ENCODE measurements at regions not wholly inside any gene's neighbourhood (a gene's known extent, or its start where the extent isn't known, plus 50 kb on each side); places are given as distances from the start of the nearest gene placed in this dataset.

- no peak overlapping the region for H3K4me3 ChIP-seq (ENCODE audit: insufficient read depth, low read length, poor library complexity, severe bottlenecking)
- H2AFZ ChIP-seq (ENCODE audit: low read depth, low read length, severe bottlenecking): no peak overlapping the region
- H3K9me3 ChIP-seq (ENCODE audit: insufficient read depth, low read length): no peaks in the 10 kb centered on the region
- no peaks in the 10 kb centered on the region for H3K79me2 ChIP-seq (ENCODE audit: insufficient read depth, low read length)
- H3K9ac ChIP-seq (ENCODE audit: low read length): no peak overlapping the region
- no peak overlapping the region for H3K4me2 ChIP-seq (ENCODE audit: low read depth, low read length, poor library complexity, severe bottlenecking)
- no peak overlapping the region for H3K27ac ChIP-seq (ENCODE audit: low read depth, low read length)
- H3K9me2 ChIP-seq (replicated peaks; ENCODE audit: insufficient read depth, low read length): no peaks in the 10 kb centered on the region
- no peaks in the 10 kb centered on the region for H3K36me3 ChIP-seq (ENCODE audit: low read length)
- TF ChIP-seq CTCF (IDR thresholded peaks at IDR 0.05; ENCODE audit: insufficient read depth, low read length, poor library complexity, severe bottlenecking): no peak
- no peaks in the 10 kb centered on the region for H3K27me3 ChIP-seq (ENCODE audit: low read length)
- H3F3A ChIP-seq (ENCODE audit: insufficient read depth): no peaks in the 10 kb centered on the region
- no peaks in the 10 kb centered on the region for H4K20me1 ChIP-seq (ENCODE audit: low read depth, low read length)
These were observed 482.5 kb downstream of the BCL11A start for GRCh38 chr2:60070736-60071489.

GRCh38 chr2:60070196-60070595 lies 483.3 kb downstream of the BCL11A start:
- no peaks in the 10 kb centered on the region for H3K9me2 ChIP-seq (replicated peaks; ENCODE audit: insufficient read depth, low read length)
- no peaks in the 10 kb centered on the region for H4K20me1 ChIP-seq (ENCODE audit: low read depth, low read length)
- H3K4me2 ChIP-seq (ENCODE audit: low read depth, low read length, poor library complexity, severe bottlenecking): no peak overlapping the region
- H2AFZ ChIP-seq (ENCODE audit: low read depth, low read length, severe bottlenecking): no peak overlapping the region
- H3K27me3 ChIP-seq (ENCODE audit: low read length): no peaks in the 10 kb centered on the region
- no peaks in the 10 kb centered on the region for H3K36me3 ChIP-seq (ENCODE audit: low read length)
- H3K27ac ChIP-seq (ENCODE audit: low read depth, low read length): no peak overlapping the region
- TF ChIP-seq CTCF (IDR thresholded peaks at IDR 0.05; ENCODE audit: insufficient read depth, low read length, poor library complexity, severe bottlenecking): no peak
- TF ChIP-seq EZH2phosphoT487 (conservative IDR thresholded peaks at IDR 0.05; ENCODE audit: low read length): no peak
- H3K9ac ChIP-seq (ENCODE audit: low read length): no peak overlapping the region
- H3K9me3 ChIP-seq (ENCODE audit: insufficient read depth, low read length): no peaks in the 10 kb centered on the region
- H3K4me3 ChIP-seq (ENCODE audit: insufficient read depth, low read length, poor library complexity, severe bottlenecking): no peak overlapping the region
- H3F3A ChIP-seq (ENCODE audit: insufficient read depth): no peaks in the 10 kb centered on the region
- no peaks in the 10 kb centered on the region for H3K79me2 ChIP-seq (ENCODE audit: insufficient read depth, low read length)

- no peaks in the 10 kb centered on the region for H3K27me3 ChIP-seq (ENCODE audit: low read length)
- no peaks in the 10 kb centered on the region for H3F3A ChIP-seq (ENCODE audit: insufficient read depth)
- H2AFZ ChIP-seq (ENCODE audit: low read depth, low read length, severe bottlenecking): no peak overlapping the region
- no peaks in the 10 kb centered on the region for H3K9me2 ChIP-seq (replicated peaks; ENCODE audit: insufficient read depth, low read length)
- no peaks in the 10 kb centered on the region for H4K20me1 ChIP-seq (ENCODE audit: low read depth, low read length)
- no peak overlapping the region for H3K27ac ChIP-seq (ENCODE audit: low read depth, low read length)
- H3K36me3 ChIP-seq (ENCODE audit: low read length): no peaks in the 10 kb centered on the region
- no peaks in the 10 kb centered on the region for H3K79me2 ChIP-seq (ENCODE audit: insufficient read depth, low read length)
- no peaks in the 10 kb centered on the region for H3K9me3 ChIP-seq (ENCODE audit: insufficient read depth, low read length)
- H3K9ac ChIP-seq (ENCODE audit: low read length): no peak overlapping the region
- no peak overlapping the region for H3K4me3 ChIP-seq (ENCODE audit: insufficient read depth, low read length, poor library complexity, severe bottlenecking)
- TF ChIP-seq EZH2phosphoT487 (conservative IDR thresholded peaks at IDR 0.05; ENCODE audit: low read length): no peak
- no peak for TF ChIP-seq CTCF (IDR thresholded peaks at IDR 0.05; ENCODE audit: insufficient read depth, low read length, poor library complexity, severe bottlenecking)
- no peak overlapping the region for H3K4me2 ChIP-seq (ENCODE audit: low read depth, low read length, poor library complexity, severe bottlenecking)
These were observed 484.7 kb downstream of the BCL11A start for GRCh38 chr2:60068755-60069154.
